Smooth muscle cell (in vitro differentiated cells): ENCODE measurements at regions not wholly inside any gene's neighbourhood (a gene's known extent, or its start where the extent isn't known, plus 50 kb on each side); places are given as distances from the start of the nearest gene placed in this dataset.

Experiments
- DNase-seq: peaks from one replicate; lab custom pipeline; 2025; ENCODE audit not compliant: unreplicated experiment; lab: John Stamatoyannopoulos, UW
- H2AFZ ChIP-seq: fragments of 200-600 bp; sonication (generic); 2 replicates; pipeline ENCODE4 v1.6.0; 2016; ENCODE audit warnings: antibody characterized with exemption, low read depth, mild to moderate bottlenecking
- H3F3A ChIP-seq: fragments of 200-600 bp; sonication (generic); 2 replicates; pipeline ENCODE4 v1.6.0; 2017; ENCODE audit warnings: antibody characterized with exemption, low read depth
- H3K27ac ChIP-seq: fragments of 200-600 bp; sonication (generic); 2 replicates; pipeline ENCODE4 v1.5.1; 2016; ENCODE audit warnings: low read depth, mild to moderate bottlenecking
- H3K27me3 ChIP-seq: fragments of 200-600 bp; sonication (generic); 2 replicates; pipeline ENCODE4 v1.6.1; 2016; ENCODE audit warnings: low read depth, mild to moderate bottlenecking
- H3K36me3 ChIP-seq: fragments of 200-600 bp; sonication (generic); 2 replicates; pipeline ENCODE4 v1.5.1; 2016; ENCODE audit warnings: low read depth
- H3K4me1 ChIP-seq: fragments of 200-600 bp; sonication (generic); 2 replicates; pipeline ENCODE4 v1.5.1; 2016; ENCODE audit warnings: low read depth
- H3K4me2 ChIP-seq: fragments of 200-600 bp; sonication (generic); 2 replicates; pipeline ENCODE4 v1.6.0; 2016; ENCODE audit warnings: mild to moderate bottlenecking
- H3K4me3 ChIP-seq: fragments of 200-600 bp; sonication (generic); 2 replicates; pipeline ENCODE4 v1.5.1; 2016; ENCODE audit warnings: mild to moderate bottlenecking
- H3K79me2 ChIP-seq: fragments of 200-600 bp; sonication (generic); 2 replicates; pipeline ENCODE4 v1.6.0; 2016; ENCODE audit warnings: low read depth, mild to moderate bottlenecking
- H3K9ac ChIP-seq: fragments of 200-600 bp; sonication (generic); 2 replicates; pipeline ENCODE4 v1.6.0; 2016; ENCODE audit warnings: low read depth
- H3K9me3 ChIP-seq: fragments of 200-600 bp; sonication (generic); replicated peaks from 2 replicates; pipeline ENCODE4 v1.5.1; 2016; ENCODE audit warnings: low read depth
- H4K20me1 ChIP-seq: fragments of 200-600 bp; sonication (generic); 2 replicates; pipeline ENCODE4 v1.6.0; 2016; ENCODE audit warnings: low read depth
- CTCF ChIP-seq: fragments of 200-600 bp; sonication (generic); IDR thresholded peaks from 2 replicates; pipeline ENCODE4 v1.5.1; 2017; ENCODE audit warnings: borderline replicate concordance, mild to moderate bottlenecking, antibody characterized with exemption; ENCODE audit not compliant: insufficient read depth, poor library complexity, severe bottlenecking
- WGBS: methylation state at CpG from one replicate; pipeline ENCODE4 v1.1.7; 2016; ENCODE audit warnings: low lambda C conversion rate; 5-methylcytosine and 5-hydroxymethylcytosine counted together

- Histone ChIP-seq H3K4me2 (no peak overlapping the region), H3K9ac (no peak overlapping the region), H3K4me3 (no peak overlapping the region), H3K27ac (no peak overlapping the region), H3K79me2 (no peaks in the 10 kb centered on the region), H3K4me1 (no peaks in the 10 kb centered on the region), H3K36me3 (no peaks in the 10 kb centered on the region), H3F3A (no peaks in the 10 kb centered on the region), H3K27me3 (no peaks in the 10 kb centered on the region), H3K9me3 (no peaks in the 10 kb centered on the region), H4K20me1 (no peaks in the 10 kb centered on the region), H2AFZ (no peak overlapping the region)
- TF ChIP-seq CTCF: no peak
- 95% methylated on average over 24 of the region's 24 CpGs for WGBS
- no peak for DNase-seq
These were observed 208.0 kb upstream of the EXOC2 start for GRCh38 chr6:900716-901605.

- H3K4me2 ChIP-seq: no peak overlapping the region
- TF ChIP-seq CTCF: no peak
These were observed 204.7 kb upstream of the EXOC2 start for GRCh38 chr6:897528-898207.

GRCh38 chr6:894274-894673 is 201.3 kb upstream of the EXOC2 start:
- no peak overlapping the region for H3K9ac ChIP-seq
- no peaks in the 10 kb centered on the region for H3K9me3 ChIP-seq
- no peak overlapping the region for H2AFZ ChIP-seq
- H3K79me2 ChIP-seq: no peaks in the 10 kb centered on the region
- H3K27me3 ChIP-seq: no peaks in the 10 kb centered on the region
- H3K4me2 ChIP-seq: no peak overlapping the region
- WGBS: 87% methylated on average over 6 of the region's 6 CpGs
- H3K4me3 ChIP-seq: no peak overlapping the region
- no peaks in the 10 kb centered on the region for H4K20me1 ChIP-seq
- no peak for TF ChIP-seq CTCF
- H3K36me3 ChIP-seq: no peaks in the 10 kb centered on the region
- no peak overlapping the region for H3K27ac ChIP-seq
- H3K4me1 ChIP-seq: no peaks in the 10 kb centered on the region
- DNase-seq: no peak
- no peaks in the 10 kb centered on the region for H3F3A ChIP-seq

More at GRCh38 chr6:897528-898207, 204.7 kb upstream of the EXOC2 start:
- no peaks in the 10 kb centered on the region for H3F3A ChIP-seq
- H3K9ac ChIP-seq: no peak overlapping the region
- no peaks in the 10 kb centered on the region for H4K20me1 ChIP-seq
- H3K79me2 ChIP-seq: no peaks in the 10 kb centered on the region
- no peak overlapping the region for H2AFZ ChIP-seq
- no peaks in the 10 kb centered on the region for H3K27me3 ChIP-seq
- 95% methylated on average over 12 of the region's 12 CpGs for WGBS
- H3K4me3 ChIP-seq: no peak overlapping the region
- H3K4me1 ChIP-seq: no peaks in the 10 kb centered on the region
- no peak for DNase-seq
- H3K9me3 ChIP-seq: no peaks in the 10 kb centered on the region
- H3K27ac ChIP-seq: no peak overlapping the region
- no peaks in the 10 kb centered on the region for H3K36me3 ChIP-seq
